GM19372 (cell line): ENCODE measurements at regions not wholly inside any gene's neighbourhood (a gene's known extent, or its start where the extent isn't known, plus 50 kb on each side); places are given as distances from the start of the nearest gene placed in this dataset.
"Not testable (repeated sequence)": the region's sequence is repeated elsewhere in the genome, so short reads cannot be mapped to it uniquely, and the experiment has no call there.

Source experiments
- ATAC-seq: cut with Tn5 transposase; IDR thresholded peaks from one replicate; pipeline ENCODE4 v1.9.1; 2021; ENCODE audit warnings: mild to moderate bottlenecking, low read depth, moderate library complexity; ENCODE audit not compliant: unreplicated experiment

GRCh38 chr12:124126950-124127655 is 154.1 kb downstream of the ZNF664 start:
- ATAC-seq, result no peak

DNA sequence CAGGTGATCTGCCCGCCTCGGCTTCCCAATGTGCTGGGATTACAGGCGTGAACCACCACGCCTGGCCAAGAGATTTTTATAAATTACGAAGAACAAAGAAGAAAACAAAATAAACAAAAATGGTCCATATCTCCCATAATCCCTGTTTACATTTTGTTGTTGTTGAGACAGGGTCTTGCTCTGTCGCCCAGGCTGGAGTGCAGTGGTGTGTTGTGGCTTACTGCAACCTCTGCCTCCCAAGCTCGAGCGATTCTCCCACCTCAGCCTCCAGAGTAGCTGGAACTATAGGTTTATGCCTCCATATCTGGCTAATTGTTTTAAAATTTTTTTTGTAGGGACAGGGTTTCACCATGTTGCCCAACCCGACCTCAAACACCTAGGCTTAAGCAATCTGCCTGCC is 156.1 kb downstream of the ZNF664 start:
- ATAC-seq, result no peak

- peak; percentile 66 for ATAC-seq
These were observed 157.9 kb downstream of the ZNF664 start for GRCh38 chr12:124130691-124131591.

DNA sequence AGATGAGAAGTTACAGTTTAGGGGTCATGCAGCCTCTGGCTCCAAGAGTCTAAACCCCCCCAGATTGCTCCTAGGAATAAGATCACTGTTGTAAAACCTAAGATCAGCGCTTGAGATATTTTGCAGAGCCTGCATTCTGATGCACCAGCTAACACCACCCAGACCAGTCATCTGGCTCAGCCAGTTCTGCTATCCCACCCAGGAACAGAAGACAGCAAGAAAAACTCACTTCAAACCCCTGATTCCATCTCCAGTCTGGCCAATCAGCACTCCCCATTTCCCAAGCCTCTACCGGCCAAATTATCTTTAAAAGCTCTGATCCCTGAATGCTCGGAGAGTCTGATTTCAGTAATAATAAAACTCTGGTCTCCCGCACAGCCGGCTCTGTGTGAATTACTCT is 158.6 kb downstream of the ZNF664 start:
- ATAC-seq, result no peak

GRCh38 chr12:124132530-124132929 is 159.5 kb downstream of the ZNF664 start:
- no peak for ATAC-seq

GRCh38 chr12:124136796-124137195 is 158.1 kb upstream of the RFLNA start:
- ATAC-seq, result no peak

DNA sequence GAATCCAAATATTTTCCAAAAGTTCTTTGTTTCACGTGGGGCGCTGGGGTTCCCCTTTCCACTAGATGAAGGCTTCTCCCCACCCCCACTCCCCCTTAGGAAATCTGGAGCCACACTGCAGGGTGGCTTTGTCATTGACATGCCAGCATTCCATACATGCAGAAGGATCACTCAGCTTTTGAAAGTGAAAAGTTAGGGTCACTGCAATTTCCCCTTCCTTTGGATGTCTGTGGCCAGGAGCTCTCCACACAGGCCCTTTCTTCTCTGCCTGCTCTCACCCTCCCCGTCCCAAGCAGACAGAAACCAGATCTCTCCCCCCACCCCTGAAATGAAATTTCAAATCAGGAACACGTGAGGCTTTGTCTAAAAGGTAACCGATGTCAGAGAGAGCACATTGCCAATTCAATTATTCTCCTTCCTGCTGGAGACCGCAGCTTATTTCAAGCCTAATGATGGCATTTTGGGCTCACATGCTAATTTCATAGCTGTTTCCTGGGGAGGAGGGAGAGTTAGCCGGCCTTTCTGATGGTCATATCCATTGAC is 153.9 kb upstream of the RFLNA start:
- no peak for ATAC-seq

GRCh38 chr12:124141611-124142010 is 153.3 kb upstream of the RFLNA start:
- ATAC-seq, result not testable (repeated sequence)

DNA sequence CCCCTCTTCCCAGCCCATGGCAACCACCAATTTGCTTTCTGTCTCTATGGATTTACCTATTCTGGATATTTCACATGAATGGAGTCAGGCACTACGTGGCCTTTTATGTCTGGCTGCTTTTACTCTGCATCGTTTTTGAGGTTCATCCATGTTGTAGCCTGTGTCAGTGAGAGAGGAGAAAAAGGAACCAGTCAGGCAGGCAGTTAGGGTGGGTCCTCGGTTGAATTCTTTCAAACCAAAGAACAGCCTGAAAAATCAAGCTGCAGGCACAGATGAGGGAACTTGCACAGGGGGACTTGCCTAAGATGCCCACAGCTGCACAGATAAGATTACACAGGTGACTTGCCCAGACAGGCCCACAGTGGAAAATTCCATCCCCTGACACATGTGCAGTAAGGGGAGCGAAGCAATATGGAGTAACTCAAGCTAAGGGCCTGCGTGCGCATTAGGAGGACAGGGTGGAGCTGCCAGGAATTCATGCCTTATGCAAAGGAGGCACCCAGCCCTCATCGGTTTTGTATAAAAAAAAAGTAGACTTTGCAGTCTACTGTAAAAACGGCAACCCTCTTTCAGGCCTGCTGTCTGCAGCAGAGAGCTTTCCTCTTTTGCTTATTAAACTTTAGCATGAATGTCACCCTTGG is 152.4 kb upstream of the RFLNA start:
- ATAC-seq, result no peak

GRCh38 chr12:124143726-124144125 is 151.2 kb upstream of the RFLNA start:
- ATAC-seq, result no peak

GRCh38 chr12:124144531-124145194 is 150.2 kb upstream of the RFLNA start:
- no peak for ATAC-seq

GRCh38 chr12:124147027-124147426 is 147.9 kb upstream of the RFLNA start:
- no peak for ATAC-seq

DNA sequence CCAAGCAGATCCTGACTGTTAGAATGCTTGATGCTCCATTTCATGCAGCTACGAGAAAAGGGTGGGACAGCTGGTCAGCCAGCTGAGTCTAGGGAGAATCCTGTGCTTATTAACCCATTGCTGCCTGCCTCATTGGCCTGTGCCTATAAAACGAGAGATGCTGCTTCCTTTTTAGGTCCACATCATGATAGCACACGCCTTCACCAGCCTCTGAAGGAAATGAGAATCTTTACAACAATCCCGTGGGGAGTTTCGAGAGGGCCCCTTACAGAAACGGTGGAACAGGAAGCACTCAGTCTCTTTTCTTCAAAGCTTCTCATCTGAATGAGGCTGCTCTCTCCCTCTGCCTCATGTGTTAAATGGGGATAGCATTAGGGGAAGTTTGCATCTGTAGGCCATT is 147.3 kb upstream of the RFLNA start:
- ATAC-seq, result no peak

- ATAC-seq, result no peak
These were observed 146.2 kb upstream of the RFLNA start for GRCh38 chr12:124148481-124149273.

GRCh38 chr12:124149287-124149686 is 145.6 kb upstream of the RFLNA start:
- ATAC-seq, result no peak

DNA sequence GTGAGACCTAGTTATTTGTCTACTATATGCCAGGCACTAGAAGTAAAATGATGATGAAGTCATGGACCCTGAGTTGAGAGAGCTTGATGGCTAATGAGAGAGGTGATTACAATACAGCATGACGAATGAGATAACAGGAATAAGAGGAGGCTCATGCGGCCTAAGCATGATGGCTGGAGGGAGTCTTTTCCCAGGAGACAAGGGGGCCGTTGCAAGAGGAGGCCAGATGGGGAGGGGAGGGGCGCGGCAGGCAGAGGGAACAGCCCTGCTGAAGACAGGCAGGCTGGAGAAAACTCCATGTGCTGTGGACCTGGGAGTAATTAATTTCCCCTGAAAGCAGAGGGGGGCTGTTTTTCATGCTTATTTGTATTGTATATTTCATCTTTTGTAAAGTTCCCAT is 144.7 kb upstream of the RFLNA start:
- ATAC-seq, result no peak

GRCh38 chr12:124151583-124151982 is 143.3 kb upstream of the RFLNA start:
- ATAC-seq, result no peak

GRCh38 chr12:124152731-124153130 is 142.2 kb upstream of the RFLNA start:
- no peak for ATAC-seq

DNA sequence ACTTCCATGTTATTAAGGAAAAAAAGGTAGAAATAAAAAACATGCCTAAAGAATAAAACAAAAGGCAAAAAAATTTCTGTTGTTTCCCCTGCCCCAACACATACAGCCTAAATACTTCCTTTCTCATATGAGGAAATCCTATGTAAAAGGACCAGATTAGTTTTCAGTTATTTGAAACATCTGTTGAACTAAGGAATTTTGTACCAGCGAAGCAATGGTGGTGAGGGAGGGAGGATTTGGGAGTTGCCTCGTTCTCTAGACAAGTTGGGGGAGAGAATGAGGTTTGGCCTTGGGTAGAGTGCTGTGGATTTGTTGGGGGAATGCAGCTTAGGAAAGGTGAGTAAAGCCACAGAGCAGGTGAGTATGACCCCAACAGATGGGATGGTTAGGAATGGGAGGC is 141.5 kb upstream of the RFLNA start:
- ATAC-seq, result no peak

DNA sequence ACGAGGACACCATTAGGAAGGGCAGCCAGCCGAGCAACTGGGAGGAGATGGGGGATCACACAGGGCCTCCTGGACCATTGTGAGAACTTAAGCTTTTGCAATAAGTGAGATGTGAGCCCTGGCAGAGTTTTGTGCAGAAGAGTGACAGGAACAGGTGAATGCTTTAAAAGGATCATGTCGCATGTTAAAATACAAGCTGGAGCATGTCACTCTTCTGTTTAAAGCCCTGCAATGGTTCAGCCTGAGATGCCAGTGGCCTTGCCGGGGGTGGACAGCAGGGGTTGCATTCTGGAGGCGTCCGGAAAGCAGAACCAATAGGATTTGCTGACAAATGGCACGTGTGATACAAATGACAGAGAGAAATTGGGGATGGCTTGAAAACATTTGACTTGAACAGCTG is 137.5 kb upstream of the RFLNA start:
- no peak for ATAC-seq
